ENCODE measurements at regions not wholly inside any gene's neighbourhood (a gene's known extent, or its start where the extent isn't known, plus 50 kb on each side); places are given as distances from the start of the nearest gene placed in this dataset.

DNA sequence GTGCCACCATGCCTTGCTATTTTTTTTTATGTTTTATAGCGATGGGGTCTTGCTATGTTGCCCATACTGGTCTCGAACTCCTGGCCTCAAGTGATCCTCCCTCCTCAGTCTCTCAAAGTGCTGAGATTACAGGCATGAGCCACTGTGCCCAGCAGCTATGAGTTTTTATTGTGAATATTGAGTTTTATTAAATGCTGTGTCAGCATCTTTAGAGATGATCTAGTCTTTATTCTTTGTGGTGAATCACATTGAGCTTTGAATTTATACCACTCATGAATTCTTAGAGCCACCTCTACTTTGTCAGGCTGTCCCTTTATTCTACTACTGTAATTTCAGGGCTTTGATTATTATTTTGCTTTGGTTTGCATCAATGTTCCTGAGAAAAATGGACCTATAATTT lies 428.3 kb downstream of the BTBD3 start:
- Histone ChIP-seq H3K4me1 (ENCODE audit: insufficient read depth, low read length) (no peaks in the 10 kb centered on the region; the same call in 1 of the 2 replicates), H2BK15ac (ENCODE audit: low read depth, low read length) (no peak overlapping the region), H3K14ac (ENCODE audit: insufficient read depth, low read length) (no peak overlapping the region), H3K4me2 (ENCODE audit: insufficient read depth, insufficient read length, low read length) (no peak overlapping the region), H4K91ac (ENCODE audit: insufficient read length, low read depth, low read length) (no peak overlapping the region), H2AFZ (ENCODE audit: low read length) (no peak overlapping the region), H3K4ac (ENCODE audit: low read depth, low read length) (no peak overlapping the region), H2BK5ac (ENCODE audit: insufficient read length, low read length) (no peak overlapping the region), H2AK5ac (ENCODE audit: insufficient read length, low read length) (no peak overlapping the region), H2BK12ac (ENCODE audit: insufficient read length, low read depth, low read length) (no peak overlapping the region), H3K18ac (ENCODE audit: insufficient read length, low read depth, low read length) (no peak overlapping the region), H3K79me1 (ENCODE audit: insufficient read depth, low read depth, low read length, poor library complexity, severe bottlenecking) (no peaks in the 10 kb centered on the region), H3K56ac (ENCODE audit: insufficient read length, low read depth, low read length) (no peak overlapping the region), H3K27me3 (ENCODE audit: insufficient read depth, low read length) (no peaks in the 10 kb centered on the region), H3K23ac (ENCODE audit: insufficient read length, low read depth, low read length) (no peak overlapping the region), H4K20me1 (ENCODE audit: control insufficient read depth, insufficient read depth, insufficient read length) (no peaks in the 10 kb centered on the region), H3K9ac (ENCODE audit: extremely low read depth, insufficient read length, low read length) (no peak overlapping the region), H2BK120ac (ENCODE audit: low read depth, low read length, poor library complexity, severe bottlenecking) (no peak overlapping the region), H2BK20ac (ENCODE audit: low read depth, low read length, poor library complexity, severe bottlenecking) (no peak overlapping the region), H3K9me3 (ENCODE audit: control insufficient read depth, low read depth, low read length) (no peaks in the 10 kb centered on the region), H4K8ac (replicated peaks; ENCODE audit: insufficient read length, low read depth, low read length) (no peak overlapping the region), H3K27ac (ENCODE audit: insufficient read length, low read depth, low read length) (no peak overlapping the region), H3K79me2 (ENCODE audit: insufficient read depth, low read length) (no peaks in the 10 kb centered on the region), H3K23me2 (ENCODE audit: insufficient read length, low read depth, low read length, poor library complexity, severe bottlenecking) (no peaks in the 10 kb centered on the region), H3T11ph (ENCODE audit: low read length) (no peak overlapping the region), H4K5ac (ENCODE audit: insufficient read length, low read depth, low read length) (no peak overlapping the region)
- Mint-ChIP-seq H3K27me3 (ENCODE audit: low read depth) (no peaks in the 10 kb centered on the region; the same call in none of the 2 replicates), H3K9me3 (peaks cover 5% of the 10 kb centered on the region in 2 experiments; a peak in 3 of 5 replicates), H3K27ac (no peak overlapping the region), H3K36me3 (ENCODE audit: insufficient read depth in 1 of 3, low read depth in 3 of 3) (peaks cover 2 to 5% (median 4%) of the 10 kb centered on the region in 3 experiments; a peak in 6 of 7 replicates), H3K4me3 (no peak overlapping the region), H3K4me1 (peaks cover 6 to 8% of the 10 kb centered on the region in 2 experiments)
- TF ChIP-seq, protein P1, sequence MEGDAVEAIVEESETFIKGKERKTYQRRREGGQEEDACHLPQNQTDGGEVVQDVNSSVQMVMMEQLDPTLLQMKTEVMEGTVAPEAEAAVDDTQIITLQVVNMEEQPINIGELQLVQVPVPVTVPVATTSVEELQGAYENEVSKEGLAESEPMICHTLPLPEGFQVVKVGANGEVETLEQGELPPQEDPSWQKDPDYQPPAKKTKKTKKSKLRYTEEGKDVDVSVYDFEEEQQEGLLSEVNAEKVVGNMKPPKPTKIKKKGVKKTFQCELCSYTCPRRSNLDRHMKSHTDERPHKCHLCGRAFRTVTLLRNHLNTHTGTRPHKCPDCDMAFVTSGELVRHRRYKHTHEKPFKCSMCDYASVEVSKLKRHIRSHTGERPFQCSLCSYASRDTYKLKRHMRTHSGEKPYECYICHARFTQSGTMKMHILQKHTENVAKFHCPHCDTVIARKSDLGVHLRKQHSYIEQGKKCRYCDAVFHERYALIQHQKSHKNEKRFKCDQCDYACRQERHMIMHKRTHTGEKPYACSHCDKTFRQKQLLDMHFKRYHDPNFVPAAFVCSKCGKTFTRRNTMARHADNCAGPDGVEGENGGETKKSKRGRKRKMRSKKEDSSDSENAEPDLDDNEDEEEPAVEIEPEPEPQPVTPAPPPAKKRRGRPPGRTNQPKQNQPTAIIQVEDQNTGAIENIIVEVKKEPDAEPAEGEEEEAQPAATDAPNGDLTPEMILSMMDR (conservative IDR thresholded peaks at IDR 0.05) = no peak
- no peak for DNase-seq
- no CpG with 5 or more reads among the region's 2 CpGs for WGBS (ENCODE audit: extremely low coverage, insufficient read length, low lambda C conversion rate)
